Activated naive CD8-positive, alpha-beta T cell treated with anti-CD3 and anti-CD28 coated beads for 36 hours (primary cell): ENCODE measurements at regions not wholly inside any gene's neighbourhood (a gene's known extent, or its start where the extent isn't known, plus 50 kb on each side); places are given as distances from the start of the nearest gene placed in this dataset.

ENCODE experiments used
- DNase-seq: peaks from one replicate; pipeline ENCODE4 v3.0.0; 2021
- H3K27ac Mint-ChIP-seq: one replicate; pipeline ENCODE4 v1.8.0; 2022; ENCODE audit warnings: mild to moderate bottlenecking, moderate library complexity, mixed read lengths
- H3K27me3 Mint-ChIP-seq: one replicate; pipeline ENCODE4 v1.8.0; 2022; ENCODE audit warnings: mild to moderate bottlenecking, mixed read lengths
- H3K36me3 Mint-ChIP-seq: one replicate; pipeline ENCODE4 v1.8.0; 2021; ENCODE audit warnings: mild to moderate bottlenecking, mixed read lengths
- H3K4me1 Mint-ChIP-seq: one replicate; pipeline ENCODE4 v1.8.0; 2021; ENCODE audit warnings: mixed read lengths
- H3K4me3 Mint-ChIP-seq: one replicate; pipeline ENCODE4 v1.8.0; 2022; ENCODE audit warnings: mild to moderate bottlenecking, moderate library complexity, mixed read lengths
- H3K9me3 Mint-ChIP-seq: one replicate; pipeline ENCODE4 v1.8.0; 2022; ENCODE audit warnings: mixed read lengths

- no peak for DNase-seq
- no peak overlapping the region for H3K4me3 Mint-ChIP-seq
- no peaks in the 10 kb centered on the region for H3K27me3 Mint-ChIP-seq
- no peak overlapping the region for H3K27ac Mint-ChIP-seq
- H3K4me1 Mint-ChIP-seq = no peaks in the 10 kb centered on the region
- no peaks in the 10 kb centered on the region for H3K9me3 Mint-ChIP-seq
- H3K36me3 Mint-ChIP-seq = no peaks in the 10 kb centered on the region
Measured at GRCh38 chr9:27925815-27926214, 352.5 kb upstream of the C9orf72 start.

- no peak overlapping the region for H3K27ac Mint-ChIP-seq
- no peak for DNase-seq
- H3K27me3 Mint-ChIP-seq = peaks cover 4% of the 10 kb centered on the region
- no peak overlapping the region for H3K4me3 Mint-ChIP-seq
- no peaks in the 10 kb centered on the region for H3K4me1 Mint-ChIP-seq
- H3K36me3 Mint-ChIP-seq = no peaks in the 10 kb centered on the region
- H3K9me3 Mint-ChIP-seq = no peaks in the 10 kb centered on the region
Measured at GRCh38 chr9:27929841-27930240, 356.6 kb upstream of the C9orf72 start.

GRCh38 chr9:27933210-27934025 is 360.1 kb upstream of the C9orf72 start:
- Mint-ChIP-seq H3K9me3 (no peaks in the 10 kb centered on the region), H3K4me3 (no peak overlapping the region), H3K27ac (no peak overlapping the region), H3K4me1 (no peaks in the 10 kb centered on the region), H3K36me3 (no peaks in the 10 kb centered on the region), H3K27me3 (peaks cover 6% of the 10 kb centered on the region)
- no peak for DNase-seq

GRCh38 chr9:27934471-27934870 is 361.2 kb upstream of the C9orf72 start:
- H3K27ac Mint-ChIP-seq = no peak overlapping the region
- no peak for DNase-seq
- H3K4me3 Mint-ChIP-seq = no peak overlapping the region
- peaks cover 6% of the 10 kb centered on the region for H3K27me3 Mint-ChIP-seq
- no peaks in the 10 kb centered on the region for H3K4me1 Mint-ChIP-seq
- H3K9me3 Mint-ChIP-seq = no peaks in the 10 kb centered on the region
- H3K36me3 Mint-ChIP-seq = no peaks in the 10 kb centered on the region

GRCh38 chr9:27939186-27939585 is 365.9 kb upstream of the C9orf72 start:
- no peaks in the 10 kb centered on the region for H3K9me3 Mint-ChIP-seq
- no peak overlapping the region for H3K4me3 Mint-ChIP-seq
- H3K27me3 Mint-ChIP-seq = peaks cover 3% of the 10 kb centered on the region
- DNase-seq = no peak
- no peaks in the 10 kb centered on the region for H3K36me3 Mint-ChIP-seq
- H3K4me1 Mint-ChIP-seq = no peaks in the 10 kb centered on the region
- no peak overlapping the region for H3K27ac Mint-ChIP-seq

- Mint-ChIP-seq H3K27me3 (no peaks in the 10 kb centered on the region), H3K27ac (no peak overlapping the region), H3K9me3 (no peaks in the 10 kb centered on the region), H3K36me3 (no peaks in the 10 kb centered on the region), H3K4me1 (no peaks in the 10 kb centered on the region), H3K4me3 (no peak overlapping the region)
- DNase-seq = no peak
Measured at GRCh38 chr9:27940535-27940934, 367.3 kb upstream of the C9orf72 start.

GRCh38 chr9:27943501-27943900 is 370.2 kb upstream of the C9orf72 start:
- H3K27me3 Mint-ChIP-seq = no peaks in the 10 kb centered on the region
- H3K36me3 Mint-ChIP-seq = no peaks in the 10 kb centered on the region
- H3K27ac Mint-ChIP-seq = no peak overlapping the region

GRCh38 chr9:27945386-27945785 is 372.1 kb upstream of the C9orf72 start:
- Mint-ChIP-seq H3K27ac (no peak overlapping the region), H3K4me1 (no peaks in the 10 kb centered on the region), H3K36me3 (no peaks in the 10 kb centered on the region), H3K9me3 (peaks cover 2% of the 10 kb centered on the region), H3K4me3 (no peak overlapping the region), H3K27me3 (no peaks in the 10 kb centered on the region)
- DNase-seq = no peak

More at GRCh38 chr9:27943501-27943900, 370.2 kb upstream of the C9orf72 start:
- H3K9me3 Mint-ChIP-seq = no peaks in the 10 kb centered on the region
- no peak overlapping the region for H3K4me3 Mint-ChIP-seq
- no peaks in the 10 kb centered on the region for H3K4me1 Mint-ChIP-seq
- DNase-seq = no peak

GRCh38 chr9:27950382-27950781 is 377.1 kb upstream of the C9orf72 start:
- Mint-ChIP-seq H3K36me3 (no peaks in the 10 kb centered on the region), H3K27ac (no peak overlapping the region), H3K4me1 (no peaks in the 10 kb centered on the region), H3K27me3 (no peaks in the 10 kb centered on the region), H3K4me3 (no peak overlapping the region), H3K9me3 (peaks cover 2% of the 10 kb centered on the region)
- DNase-seq = no peak

- Mint-ChIP-seq H3K27ac (no peak overlapping the region), H3K4me1 (no peaks in the 10 kb centered on the region), H3K27me3 (no peaks in the 10 kb centered on the region), H3K9me3 (no peaks in the 10 kb centered on the region), H3K36me3 (no peaks in the 10 kb centered on the region), H3K4me3 (no peak overlapping the region)
- DNase-seq = no peak
Measured at GRCh38 chr9:27954858-27955257, 381.6 kb upstream of the C9orf72 start.

- no peaks in the 10 kb centered on the region for H3K9me3 Mint-ChIP-seq
- H3K4me3 Mint-ChIP-seq = no peak overlapping the region
- no peaks in the 10 kb centered on the region for H3K36me3 Mint-ChIP-seq
- DNase-seq = no peak
- H3K27me3 Mint-ChIP-seq = no peaks in the 10 kb centered on the region
- H3K4me1 Mint-ChIP-seq = no peaks in the 10 kb centered on the region
- H3K27ac Mint-ChIP-seq = no peak overlapping the region
Measured at GRCh38 chr9:27963836-27964235, 390.6 kb upstream of the C9orf72 start.

GRCh38 chr9:27967210-27967609 is 393.9 kb upstream of the C9orf72 start:
- no peaks in the 10 kb centered on the region for H3K27me3 Mint-ChIP-seq
- no peaks in the 10 kb centered on the region for H3K36me3 Mint-ChIP-seq
- no peaks in the 10 kb centered on the region for H3K9me3 Mint-ChIP-seq
- no peak overlapping the region for H3K27ac Mint-ChIP-seq
- no peak overlapping the region for H3K4me3 Mint-ChIP-seq
- no peaks in the 10 kb centered on the region for H3K4me1 Mint-ChIP-seq
- DNase-seq = no peak

- no peak for DNase-seq
- Mint-ChIP-seq H3K27ac (no peak overlapping the region), H3K4me1 (no peaks in the 10 kb centered on the region), H3K4me3 (no peak overlapping the region), H3K36me3 (no peaks in the 10 kb centered on the region), H3K9me3 (no peaks in the 10 kb centered on the region), H3K27me3 (no peaks in the 10 kb centered on the region)
Measured at GRCh38 chr9:27977931-27978330, 404.6 kb upstream of the C9orf72 start.

GRCh38 chr9:27985714-27986113 is 412.4 kb upstream of the C9orf72 start:
- DNase-seq = no peak
- H3K4me1 Mint-ChIP-seq = no peaks in the 10 kb centered on the region
- no peaks in the 10 kb centered on the region for H3K27me3 Mint-ChIP-seq
- no peaks in the 10 kb centered on the region for H3K9me3 Mint-ChIP-seq
- H3K36me3 Mint-ChIP-seq = no peaks in the 10 kb centered on the region
- no peak overlapping the region for H3K4me3 Mint-ChIP-seq
- no peak overlapping the region for H3K27ac Mint-ChIP-seq

- H3K27me3 Mint-ChIP-seq = peaks cover 11% of the 10 kb centered on the region
- no peaks in the 10 kb centered on the region for H3K9me3 Mint-ChIP-seq
- DNase-seq = no peak
- no peaks in the 10 kb centered on the region for H3K4me1 Mint-ChIP-seq
- H3K36me3 Mint-ChIP-seq = no peaks in the 10 kb centered on the region
- H3K4me3 Mint-ChIP-seq = no peak overlapping the region
- no peak overlapping the region for H3K27ac Mint-ChIP-seq
Measured at GRCh38 chr9:27990524-27990923, 417.2 kb upstream of the C9orf72 start.

GRCh38 chr9:27991221-27991620 is 417.9 kb upstream of the C9orf72 start:
- no peak overlapping the region for H3K4me3 Mint-ChIP-seq
- H3K27ac Mint-ChIP-seq = no peak overlapping the region
- no peak for DNase-seq
- H3K9me3 Mint-ChIP-seq = no peaks in the 10 kb centered on the region
- H3K27me3 Mint-ChIP-seq = peaks cover 11% of the 10 kb centered on the region
- no peaks in the 10 kb centered on the region for H3K4me1 Mint-ChIP-seq
- H3K36me3 Mint-ChIP-seq = no peaks in the 10 kb centered on the region
